ENCODE measurements at regions not wholly inside any gene's neighbourhood (a gene's known extent, or its start where the extent isn't known, plus 50 kb on each side); places are given as distances from the start of the nearest gene placed in this dataset.

DNA sequence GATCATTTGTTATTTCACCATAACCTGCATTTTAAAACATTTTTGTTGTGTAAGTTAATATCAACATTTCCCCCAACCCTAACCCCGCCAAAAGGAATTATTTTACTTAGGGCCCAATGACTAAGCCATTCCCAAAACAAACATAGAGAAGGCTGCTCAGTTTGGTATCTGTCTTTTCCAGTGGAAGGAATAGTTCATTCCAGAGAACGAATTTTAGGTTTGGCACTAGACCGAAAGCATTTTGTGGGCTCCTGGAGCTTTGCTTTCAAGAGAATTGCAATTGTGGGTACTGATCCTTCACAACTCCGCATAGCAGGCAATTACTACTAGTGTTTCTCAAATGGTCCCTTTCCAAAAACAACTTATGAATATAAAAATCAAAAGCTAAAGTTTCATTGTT is 226.7 kb upstream of the MAD2L1 start:
- TF ChIP-seq, protein P1, sequence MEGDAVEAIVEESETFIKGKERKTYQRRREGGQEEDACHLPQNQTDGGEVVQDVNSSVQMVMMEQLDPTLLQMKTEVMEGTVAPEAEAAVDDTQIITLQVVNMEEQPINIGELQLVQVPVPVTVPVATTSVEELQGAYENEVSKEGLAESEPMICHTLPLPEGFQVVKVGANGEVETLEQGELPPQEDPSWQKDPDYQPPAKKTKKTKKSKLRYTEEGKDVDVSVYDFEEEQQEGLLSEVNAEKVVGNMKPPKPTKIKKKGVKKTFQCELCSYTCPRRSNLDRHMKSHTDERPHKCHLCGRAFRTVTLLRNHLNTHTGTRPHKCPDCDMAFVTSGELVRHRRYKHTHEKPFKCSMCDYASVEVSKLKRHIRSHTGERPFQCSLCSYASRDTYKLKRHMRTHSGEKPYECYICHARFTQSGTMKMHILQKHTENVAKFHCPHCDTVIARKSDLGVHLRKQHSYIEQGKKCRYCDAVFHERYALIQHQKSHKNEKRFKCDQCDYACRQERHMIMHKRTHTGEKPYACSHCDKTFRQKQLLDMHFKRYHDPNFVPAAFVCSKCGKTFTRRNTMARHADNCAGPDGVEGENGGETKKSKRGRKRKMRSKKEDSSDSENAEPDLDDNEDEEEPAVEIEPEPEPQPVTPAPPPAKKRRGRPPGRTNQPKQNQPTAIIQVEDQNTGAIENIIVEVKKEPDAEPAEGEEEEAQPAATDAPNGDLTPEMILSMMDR (IDR thresholded peaks at IDR 0.05; ENCODE audit: extremely low read depth, insufficient read depth, missing control alignments): no peak
- no peak for DNase-seq (ENCODE audit: low spot score)
- in situ Hi-C loops (cut with MboI; ENCODE audit: low pct_unique_long_range_greater_than_20kb, low sequenced_read_pairs, unreplicated experiment): no loop called here

- DNase-seq (ENCODE audit: low spot score): no peak
- in situ Hi-C loops (cut with MboI; ENCODE audit: low pct_unique_long_range_greater_than_20kb, low sequenced_read_pairs, unreplicated experiment): no loop called here
- TF ChIP-seq, protein P1 (IDR thresholded peaks at IDR 0.05; ENCODE audit: extremely low read depth, insufficient read depth, missing control alignments): no peak
Measured at GRCh38 chr4:120291541-120291940, 224.9 kb upstream of the MAD2L1 start.

GRCh38 chr4:120290553-120290952 is 223.9 kb upstream of the MAD2L1 start:
- DNase-seq (ENCODE audit: low spot score): no peak
- in situ Hi-C loops (cut with MboI; ENCODE audit: low pct_unique_long_range_greater_than_20kb, low sequenced_read_pairs, unreplicated experiment): no loop called here
- TF ChIP-seq, protein P1 (IDR thresholded peaks at IDR 0.05; ENCODE audit: extremely low read depth, insufficient read depth, missing control alignments): no peak

DNA sequence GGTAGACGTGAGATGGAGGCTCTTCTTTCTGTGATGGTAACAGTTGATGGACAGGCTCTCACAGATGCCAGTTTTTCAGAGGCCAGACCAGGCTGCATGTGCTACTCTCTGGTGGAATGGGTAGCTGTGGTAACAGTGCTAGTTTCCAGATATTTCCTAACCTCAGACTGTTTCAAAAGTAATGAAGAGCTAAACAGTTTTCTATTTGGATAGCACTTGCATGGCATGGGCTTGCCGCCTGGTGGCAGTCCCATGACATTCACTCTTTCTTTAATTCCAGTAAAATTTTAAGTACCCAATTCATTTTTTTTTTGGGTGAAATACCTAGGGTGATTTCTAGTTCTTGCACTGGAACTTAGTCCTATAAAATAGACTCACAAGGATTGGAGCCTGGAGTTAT is 220.2 kb upstream of the MAD2L1 start:
- DNase-seq (ENCODE audit: low spot score): no peak

DNA sequence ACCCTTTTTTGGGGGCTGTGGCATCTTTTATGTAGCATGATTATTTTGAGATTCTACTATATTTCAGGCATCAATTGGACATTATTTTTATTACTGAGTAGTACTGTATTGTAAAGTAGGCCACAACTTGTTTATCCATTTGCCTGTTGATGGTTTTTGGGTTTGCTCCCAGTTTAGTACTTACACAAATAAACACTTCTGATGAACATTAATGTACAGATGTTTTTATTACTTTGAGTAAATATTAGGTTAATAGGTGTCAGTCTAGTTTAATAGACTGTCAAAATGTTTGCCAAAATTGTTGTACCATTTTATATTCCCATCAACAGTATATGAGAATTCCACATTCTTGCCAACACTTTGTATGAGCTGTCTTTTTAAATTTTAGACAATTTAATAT is 214.9 kb upstream of the MAD2L1 start:
- DNase-seq (ENCODE audit: low spot score): no peak
- in situ Hi-C loops (cut with MboI; ENCODE audit: low pct_unique_long_range_greater_than_20kb, low sequenced_read_pairs, unreplicated experiment): no loop called here

More for the DNA sequence above, 220.2 kb upstream of the MAD2L1 start:
- TF ChIP-seq, protein P1 (IDR thresholded peaks at IDR 0.05; ENCODE audit: extremely low read depth, insufficient read depth, missing control alignments): no peak
- in situ Hi-C loops (cut with MboI; ENCODE audit: low pct_unique_long_range_greater_than_20kb, low sequenced_read_pairs, unreplicated experiment): no loop called here

DNA sequence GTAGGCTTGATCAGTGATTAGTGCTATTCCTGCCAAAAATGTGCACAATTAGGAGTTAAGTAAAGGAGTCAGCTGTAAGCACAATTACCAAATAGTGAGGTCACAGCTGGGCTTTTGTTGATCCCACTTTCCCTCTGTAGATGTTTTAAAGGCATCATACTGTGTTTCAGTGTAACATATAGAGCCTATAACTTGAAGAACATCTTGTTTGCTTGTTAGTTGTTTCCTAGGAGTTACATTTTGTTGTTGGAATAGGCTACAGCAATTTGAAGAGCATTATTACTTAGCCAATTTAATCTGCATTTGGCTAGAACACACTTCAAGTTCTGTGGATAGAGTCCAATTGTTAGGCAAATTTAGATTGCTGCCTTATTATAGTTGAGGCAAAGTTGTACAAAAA is 210.7 kb upstream of the MAD2L1 start:
- no peak for DNase-seq (ENCODE audit: low spot score)
- TF ChIP-seq, protein P1 (IDR thresholded peaks at IDR 0.05; ENCODE audit: extremely low read depth, insufficient read depth, missing control alignments): no peak
- in situ Hi-C loops (cut with MboI; ENCODE audit: low pct_unique_long_range_greater_than_20kb, low sequenced_read_pairs, unreplicated experiment): no loop called here

More for the DNA sequence above, 214.9 kb upstream of the MAD2L1 start:
- TF ChIP-seq, protein P1 (IDR thresholded peaks at IDR 0.05; ENCODE audit: extremely low read depth, insufficient read depth, missing control alignments): no peak

DNA sequence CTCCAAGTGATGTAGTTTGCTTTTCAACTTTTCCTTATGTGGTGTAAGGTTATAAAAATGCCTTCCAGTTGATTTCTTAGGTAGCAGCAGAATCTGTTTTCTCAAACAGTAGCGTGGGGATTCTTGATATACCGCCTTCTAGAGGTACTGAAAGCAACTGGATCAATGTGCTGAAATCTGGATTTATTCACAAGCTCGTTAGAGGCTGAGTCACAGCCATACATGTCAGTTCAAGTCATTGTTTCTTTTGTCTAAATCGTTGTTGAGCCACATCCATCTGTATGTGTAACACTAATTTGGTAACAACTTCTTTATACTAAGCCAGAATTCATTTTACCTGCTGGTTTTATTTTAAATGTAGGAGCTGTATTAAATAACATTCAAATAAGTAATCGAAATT is 200.0 kb upstream of the MAD2L1 start:
- TF ChIP-seq, protein P1 (IDR thresholded peaks at IDR 0.05; ENCODE audit: extremely low read depth, insufficient read depth, missing control alignments): no peak
- no peak for DNase-seq (ENCODE audit: low spot score)
- in situ Hi-C loops (cut with MboI; ENCODE audit: low pct_unique_long_range_greater_than_20kb, low sequenced_read_pairs, unreplicated experiment): no loop called here
